ENCODE measurements at regions not wholly inside any gene's neighbourhood (a gene's known extent, or its start where the extent isn't known, plus 50 kb on each side); places are given as distances from the start of the nearest gene placed in this dataset.

DNA sequence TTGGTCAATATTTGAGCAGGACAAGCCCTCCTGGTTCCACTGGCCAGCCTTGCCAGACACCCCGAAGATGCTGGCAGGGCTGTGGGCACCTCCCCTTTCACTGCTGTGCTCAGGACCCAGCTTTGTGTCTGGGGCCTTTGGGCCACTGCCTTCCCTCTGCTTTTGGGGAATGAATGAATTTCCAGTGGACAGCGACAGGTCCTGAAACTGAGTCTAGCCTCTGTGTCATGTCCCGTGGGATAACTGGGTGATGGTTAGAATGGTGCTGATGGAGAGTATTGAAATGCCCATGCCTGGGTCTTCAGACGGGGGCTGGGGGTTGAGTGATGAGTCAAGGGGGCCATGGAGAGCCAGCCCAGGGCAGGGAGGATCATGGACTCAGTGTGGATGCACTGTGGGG is 135.8 kb downstream of the FOXL1 start:
- TF ChIP-seq EZH2phosphoT487 (IDR thresholded peaks at IDR 0.05; ENCODE audit: insufficient read depth, low read depth): no peak
- TF ChIP-seq EZH2 (IDR thresholded peaks at IDR 0.05; ENCODE audit: insufficient read depth, poor library complexity, severe bottlenecking): no peak

All from GM23248 (cell line).